CD14-positive monocyte (primary cell): ENCODE measurements at regions not wholly inside any gene's neighbourhood (a gene's known extent, or its start where the extent isn't known, plus 50 kb on each side); places are given as distances from the start of the nearest gene placed in this dataset.

Experiments used
- DNase-seq, 3 donors: peaks; one replicate each; pipeline ENCODE4 v3.0.0-alpha.2; 2011 to 2022
- H2AFZ ChIP-seq: 2 replicates; pipeline ENCODE4 v1.6.0; 2012; ENCODE audit warnings: mild to moderate bottlenecking, low read depth, low read length, inconsistent platforms; ENCODE audit not compliant: insufficient read depth, poor library complexity, severe bottlenecking
- H3K27ac ChIP-seq, 2 donors: 1 replicate in 1 of 2; 2 replicates in 1 of 2; pipeline ENCODE4 v1.5.1; 2012 to 2013; ENCODE audit warnings: low read length in 2 of 2, control low read depth in 1 of 2, inconsistent platforms in 1 of 2, low read depth in 1 of 2, mild to moderate bottlenecking in 1 of 2
- H3K27me3 ChIP-seq, 2 donors: one replicate each; pipeline versions ENCODE4 v1.6.0 to v1.6.1; 2011 to 2013; ENCODE audit warnings: low read length in 2 of 2; ENCODE audit not compliant: control insufficient read depth in 2 of 2, insufficient read depth in 2 of 2
- H3K36me3 ChIP-seq, 2 donors: replicated peaks in 1 of 2; 1 replicate in 1 of 2; 2 replicates in 1 of 2; pipeline versions ENCODE4 v1.5.1 to v1.6.1; 2012 to 2013; ENCODE audit warnings: low read length in 2 of 2, control low read depth in 1 of 2, inconsistent platforms in 1 of 2, mild to moderate bottlenecking in 1 of 2; ENCODE audit not compliant: insufficient read depth in 2 of 2, control insufficient read depth in 1 of 2
- H3K4me1 ChIP-seq, 2 donors: 1 replicate in 1 of 2; 2 replicates in 1 of 2; pipeline versions ENCODE4 v1.5.1 to v1.6.1; 2012 to 2013; ENCODE audit warnings: low read length in 2 of 2, control low read depth in 1 of 2, inconsistent platforms in 1 of 2, mild to moderate bottlenecking in 1 of 2, moderate library complexity in 1 of 2; ENCODE audit not compliant: insufficient read depth in 2 of 2, control insufficient read depth in 1 of 2
- H3K4me2 ChIP-seq: replicated peaks from 2 replicates; pipeline ENCODE3; 2012; ENCODE audit warnings: low read length, moderate library complexity, mild to moderate bottlenecking; ENCODE audit not compliant: poor library complexity, severe bottlenecking; ENCODE audit errors: extremely low read depth
- H3K4me3 ChIP-seq, 3 experiments: fragments of 200-600 bp in 1 of 3; sonication (generic) in 1 of 3; replicated peaks in 1 of 3; 1 replicate in 2 of 3; 2 replicates in 1 of 3; pipeline ENCODE4 v1.5.1; 2011 to 2013; ENCODE audit warnings: low read length in 3 of 3, mild to moderate bottlenecking in 3 of 3, control low read depth in 2 of 3, low read depth in 2 of 3, inconsistent platforms in 1 of 3, moderate library complexity in 1 of 3
- H3K79me2 ChIP-seq: 2 replicates; pipeline ENCODE4 v1.6.0; 2012; ENCODE audit warnings: mild to moderate bottlenecking, control low read depth, inconsistent platforms, low read length, moderate library complexity; ENCODE audit not compliant: insufficient read depth
- H3K9ac ChIP-seq: 2 replicates; pipeline ENCODE4 v1.6.0; 2017; ENCODE audit warnings: low read length, mild to moderate bottlenecking; ENCODE audit not compliant: insufficient read depth, poor library complexity, severe bottlenecking
- H3K9me3 ChIP-seq, 2 donors: replicated peaks in 1 of 2; 1 replicate in 1 of 2; 2 replicates in 1 of 2; pipeline versions ENCODE4 v1.5.1 to v1.6.1; 2012 to 2013; ENCODE audit warnings: low read length in 2 of 2, control low read depth in 1 of 2; ENCODE audit not compliant: control insufficient read depth in 1 of 2, insufficient read depth in 1 of 2
- H4K20me1 ChIP-seq: 2 replicates; pipeline ENCODE4 v1.6.0; 2012; ENCODE audit warnings: mild to moderate bottlenecking, low read length, control low read depth, moderate library complexity; ENCODE audit not compliant: insufficient read depth
- H3K27ac Mint-ChIP-seq, 7 donors: one replicate each; pipeline ENCODE4 v1.8.0; 2020; ENCODE audit warnings: mild to moderate bottlenecking in 7 of 7, mixed read lengths in 7 of 7, moderate library complexity in 6 of 7, inconsistent platforms in 2 of 7
- H3K27me3 Mint-ChIP-seq, 3 donors: one replicate each; pipeline ENCODE4 v1.8.0; 2021 to 2022; ENCODE audit warnings: low read depth in 3 of 3, mild to moderate bottlenecking in 3 of 3, mixed read lengths in 3 of 3, moderate library complexity in 3 of 3, inconsistent platforms in 1 of 3
- H3K36me3 Mint-ChIP-seq, 2 donors: one replicate each; pipeline ENCODE4 v1.8.0; 2020; ENCODE audit warnings: mixed read lengths in 2 of 2, inconsistent platforms in 1 of 2, mild to moderate bottlenecking in 1 of 2
- H3K4me1 Mint-ChIP-seq: one replicate; pipeline ENCODE4 v1.8.0; 2020; ENCODE audit warnings: mild to moderate bottlenecking, mixed read lengths
- H3K4me3 Mint-ChIP-seq, 2 donors: one replicate each; pipeline ENCODE4 v1.8.0; 2020; ENCODE audit warnings: mild to moderate bottlenecking in 2 of 2, mixed read lengths in 2 of 2, moderate library complexity in 1 of 2
- H3K9me3 Mint-ChIP-seq, 7 donors: one replicate each; pipeline ENCODE4 v1.8.0; 2020 to 2022; ENCODE audit warnings: mixed read lengths in 7 of 7, mild to moderate bottlenecking in 6 of 7, moderate library complexity in 6 of 7, inconsistent platforms in 2 of 7
- CTCF ChIP-seq: fragments of 200-600 bp; IDR thresholded peaks from one replicate; pipeline ENCODE4 v1.8.0; 2022; ENCODE audit warnings: antibody characterized with exemption, mild to moderate bottlenecking
- WGBS: methylation state at CpG from one replicate; pipeline ENCODE4 v1.1.5; 2013; ENCODE audit warnings: missing lambda C conversion rate; ENCODE audit not compliant: insufficient coverage; 5-methylcytosine and 5-hydroxymethylcytosine counted together
- intact Hi-C, 2 donors: fragments of 100-400 bp; cut with micrococcal nuclease; formaldehyde crosslinking; loops; one replicate each; pipeline versions ENCODE4 v1.15.0 to v1.15.1; 2023

- intact Hi-C loops, result no loop called here
- H3K27me3 ChIP-seq, result no peaks in the 10 kb centered on the region
- Mint-ChIP-seq H3K4me3 (no peak overlapping the region), H3K9me3 (peaks cover 0 to 4% (median 0%) of the 10 kb centered on the region in 7 donors), H3K27me3 (peaks cover 0 to 2% (median 0%) of the 10 kb centered on the region in 3 donors), H3K36me3 (no peaks in the 10 kb centered on the region), H3K4me1 (no peaks in the 10 kb centered on the region), H3K27ac (no peak overlapping the region)
- H3K27ac ChIP-seq, result no peak overlapping the region
- no peak overlapping the region for H3K9ac ChIP-seq
- H3K36me3 ChIP-seq, result no peaks in the 10 kb centered on the region
- no peaks in the 10 kb centered on the region for H3K4me1 ChIP-seq
- no peak for TF ChIP-seq CTCF
- H3K9me3 ChIP-seq, result no peaks in the 10 kb centered on the region
- DNase-seq, result no peak
- H3K4me2 ChIP-seq, result no peak overlapping the region
- H4K20me1 ChIP-seq, result no peaks in the 10 kb centered on the region
- no peaks in the 10 kb centered on the region for H3K79me2 ChIP-seq
- no peak overlapping the region for H3K4me3 ChIP-seq
- no peak overlapping the region for H2AFZ ChIP-seq
Observed at GRCh38 chr6:103723438-103724322, 1136.0 kb downstream of the HACE1 start.

GRCh38 chr6:103722683-103723082 lies 1137.0 kb downstream of the HACE1 start:
- intact Hi-C loops, result no loop called here
- no peaks in the 10 kb centered on the region for H3K4me1 Mint-ChIP-seq

More at GRCh38 chr6:103722683-103723082, 1137.0 kb downstream of the HACE1 start:
- no peak for DNase-seq
- H3K9me3 ChIP-seq, result no peaks in the 10 kb centered on the region
- Mint-ChIP-seq H3K9me3 (peaks cover 0 to 4% (median 0%) of the 10 kb centered on the region in 7 donors), H3K27me3 (peaks cover 0 to 2% (median 0%) of the 10 kb centered on the region in 3 donors), H3K4me3 (no peak overlapping the region), H3K27ac (no peak overlapping the region), H3K36me3 (no peaks in the 10 kb centered on the region)
- WGBS, result 80% methylated on average over 1 of the region's 1 CpG
- no peaks in the 10 kb centered on the region for H3K36me3 ChIP-seq
- H3K4me3 ChIP-seq, result no peak overlapping the region
- H3K9ac ChIP-seq, result no peak overlapping the region
- H3K27ac ChIP-seq, result no peak overlapping the region
- H2AFZ ChIP-seq, result no peak overlapping the region
- H3K79me2 ChIP-seq, result no peaks in the 10 kb centered on the region
- no peaks in the 10 kb centered on the region for H3K27me3 ChIP-seq
- TF ChIP-seq CTCF, result no peak
- no peaks in the 10 kb centered on the region for H4K20me1 ChIP-seq
- H3K4me1 ChIP-seq, result no peaks in the 10 kb centered on the region
- no peak overlapping the region for H3K4me2 ChIP-seq
